Stimulated activated CD4-positive, alpha-beta T cell treated with anti-CD3 and anti-CD28 coated beads, Interleukin-4, amount 100 ng/mL, for 48 hours (primary cell): ENCODE measurements at regions not wholly inside any gene's neighbourhood (a gene's known extent, or its start where the extent isn't known, plus 50 kb on each side); places are given as distances from the start of the nearest gene placed in this dataset.
"Not testable (repeated sequence)": the region's sequence is repeated elsewhere in the genome, so short reads cannot be mapped to it uniquely, and the experiment has no call there.

Experiments used
- DNase-seq, 2 donors: peaks; one replicate each; pipeline ENCODE4 v3.0.0-alpha.2; 2020; ENCODE audit warnings: low read depth in 2 of 2

DNA sequence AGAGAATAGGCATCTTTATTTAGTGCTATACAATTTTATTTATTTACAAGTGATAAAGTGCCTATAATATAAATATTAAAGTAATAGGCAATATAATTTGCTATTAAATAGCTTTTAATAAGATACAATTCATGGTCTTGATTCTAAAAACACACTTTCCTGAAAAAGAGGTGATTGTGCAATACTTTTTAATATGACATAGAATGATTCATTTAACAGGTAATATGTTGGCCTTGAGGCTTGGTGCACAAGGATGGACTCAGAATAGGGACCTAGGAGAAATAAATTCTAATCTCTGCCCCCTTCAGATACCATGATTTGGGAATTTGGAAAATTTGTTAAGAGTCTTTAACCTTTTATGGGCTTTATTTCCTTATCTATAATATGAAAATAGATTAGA lies 149.9 kb upstream of the FUT9 start:
- no peak for DNase-seq

DNA sequence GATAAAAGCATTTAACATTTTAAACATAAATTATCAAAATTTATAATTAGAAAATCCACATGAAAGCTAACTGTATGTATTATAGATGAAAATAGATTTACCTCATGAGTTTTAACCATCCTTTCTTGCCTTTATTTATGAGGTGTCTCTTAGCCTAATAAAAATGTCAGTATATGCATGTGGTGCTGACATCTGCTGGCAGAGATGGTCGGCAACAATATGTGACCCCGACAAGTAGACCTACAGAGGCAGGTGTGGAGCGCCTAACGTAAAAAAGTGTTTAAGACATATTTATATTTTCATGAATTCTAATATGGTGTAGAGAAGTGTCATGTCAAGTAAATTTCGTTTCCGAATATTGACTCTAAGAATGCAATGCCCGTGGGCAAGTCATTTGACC lies 149.0 kb upstream of the FUT9 start:
- no peak for DNase-seq

DNA sequence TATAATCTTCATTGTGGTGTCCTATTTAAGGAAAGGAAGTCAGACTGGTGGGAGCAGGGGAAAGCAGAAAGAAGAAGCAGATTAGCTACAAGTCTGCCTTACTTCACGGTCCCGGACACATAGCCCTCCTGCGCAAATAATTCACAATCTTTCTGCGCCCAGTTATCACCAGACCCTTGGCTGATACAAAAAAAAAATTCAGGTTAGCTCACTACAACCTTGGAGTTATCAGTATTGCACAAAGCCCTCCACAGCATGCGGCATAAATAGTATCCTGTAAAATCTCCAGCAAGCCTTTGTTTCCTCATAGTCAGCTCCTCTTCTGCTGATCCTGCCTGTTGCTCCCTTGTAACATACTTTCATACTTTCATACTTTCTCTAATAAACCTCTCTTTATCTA lies 148.6 kb upstream of the FUT9 start:
- no peak for DNase-seq

DNA sequence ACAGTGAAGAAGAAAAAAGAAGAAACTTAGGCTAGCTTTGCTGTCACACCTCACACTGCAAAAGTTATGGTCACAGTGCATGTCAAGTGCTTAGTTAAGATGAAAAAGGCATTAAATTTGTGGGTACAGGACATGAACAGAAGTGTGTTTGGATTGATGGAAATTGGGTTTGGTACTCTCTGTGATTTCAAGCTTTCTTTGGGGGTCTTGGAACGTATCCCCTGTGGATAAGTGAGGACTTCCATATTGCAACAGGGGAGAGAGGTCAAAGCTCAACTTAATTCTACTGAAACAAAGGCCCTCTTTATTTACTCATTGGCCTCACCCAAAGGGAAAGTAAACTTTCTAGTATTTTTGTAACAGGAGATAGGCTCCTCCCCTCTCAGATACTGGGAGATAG lies 138.3 kb upstream of the FUT9 start:
- DNase-seq = no peak

DNA sequence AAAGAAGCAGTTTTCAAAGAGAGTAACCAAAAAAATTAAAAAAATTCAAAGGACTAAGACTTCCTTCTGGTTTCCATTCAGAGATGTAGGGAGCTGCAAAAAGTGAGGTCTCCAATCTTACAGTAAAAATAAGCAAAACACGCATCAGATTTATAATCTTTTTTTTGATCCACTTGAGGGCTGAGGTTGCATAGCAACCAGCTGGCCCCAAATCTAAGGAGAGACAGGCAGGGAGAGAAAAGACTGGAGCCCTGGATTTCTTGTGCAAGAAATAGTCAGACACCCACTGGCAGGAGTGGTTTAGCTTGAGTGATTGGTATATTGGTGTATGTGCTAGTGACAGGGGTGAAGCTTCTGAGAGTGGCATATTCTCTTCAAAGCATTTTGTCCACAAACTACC lies 135.9 kb upstream of the FUT9 start:
- no peak for DNase-seq

DNA sequence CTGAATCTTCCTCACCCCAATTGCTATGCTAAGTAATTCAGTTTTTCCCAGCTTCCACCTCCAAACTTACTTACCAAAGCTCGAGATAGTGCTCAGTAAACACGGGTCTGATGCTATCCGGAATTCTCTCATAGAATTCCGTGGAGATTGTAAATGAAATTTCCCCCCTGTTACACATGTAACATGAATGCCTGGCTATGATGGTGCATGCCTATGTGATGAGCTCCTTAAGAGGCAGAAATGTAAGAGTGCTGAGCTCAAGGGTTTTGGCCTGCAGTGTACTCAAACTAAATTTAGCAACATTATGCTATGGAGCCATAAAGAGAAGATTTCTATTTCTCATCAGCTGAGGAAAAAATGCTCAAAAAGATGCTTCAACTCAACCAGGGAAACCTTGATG lies 133.4 kb upstream of the FUT9 start:
- DNase-seq = no peak

DNA sequence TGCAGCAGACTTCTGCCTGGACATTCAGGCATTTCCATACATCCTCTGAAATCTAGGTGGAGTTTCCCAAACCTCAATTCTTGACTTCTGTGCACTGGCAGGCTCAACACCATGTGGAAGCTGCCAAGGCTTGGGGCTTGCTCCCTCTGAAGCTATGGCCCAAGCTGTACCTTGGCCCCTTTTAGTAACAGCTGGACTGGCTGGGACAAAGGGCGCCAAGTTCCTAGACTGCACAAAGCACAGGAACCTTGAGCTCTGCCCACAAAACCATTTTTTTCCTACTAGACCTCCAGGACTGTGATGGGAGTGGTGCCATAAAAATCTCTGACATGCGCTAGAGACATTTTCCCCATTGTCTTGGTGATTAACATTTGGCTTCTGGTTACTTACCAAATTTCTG lies 127.1 kb upstream of the FUT9 start:
- DNase-seq = not testable (repeated sequence)

DNA sequence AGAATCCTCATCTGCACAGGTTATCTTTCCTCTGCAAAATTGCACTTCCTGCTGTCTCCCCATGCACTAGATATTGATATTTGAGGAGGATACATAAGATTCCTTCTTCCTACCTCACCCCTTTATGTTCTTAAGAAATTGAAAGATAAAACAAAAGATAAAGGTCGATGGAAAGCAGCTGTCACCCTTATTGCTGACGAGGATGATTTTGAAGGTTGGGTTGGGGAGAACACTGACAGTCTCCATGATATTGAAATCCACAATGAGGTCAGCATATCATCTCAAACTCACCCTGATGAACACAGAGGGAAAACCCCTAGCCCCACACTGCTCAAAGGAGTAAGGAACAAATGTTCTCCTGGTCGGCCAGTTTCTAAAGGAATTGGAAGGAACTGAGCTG lies 110.6 kb upstream of the FUT9 start:
- DNase-seq = no peak

DNA sequence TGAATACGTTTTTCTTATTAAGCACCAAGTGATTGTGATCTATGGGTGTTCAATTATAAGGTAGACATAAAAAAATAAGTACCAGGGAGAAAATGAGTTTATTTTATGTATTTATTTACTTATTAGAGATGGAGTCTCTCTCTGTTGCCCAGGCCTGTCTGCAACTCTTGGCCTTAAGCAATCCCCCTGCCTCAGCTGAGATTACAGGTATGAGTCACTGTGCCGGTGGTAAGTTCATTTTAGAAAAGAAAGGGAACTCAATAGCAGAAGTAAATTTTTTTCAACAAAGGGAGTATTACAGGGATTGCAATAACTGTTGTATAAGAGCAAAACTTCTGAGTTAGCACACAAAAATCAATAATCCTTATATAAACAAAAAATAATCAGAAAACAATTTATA lies 98.7 kb upstream of the FUT9 start:
- no peak for DNase-seq

DNA sequence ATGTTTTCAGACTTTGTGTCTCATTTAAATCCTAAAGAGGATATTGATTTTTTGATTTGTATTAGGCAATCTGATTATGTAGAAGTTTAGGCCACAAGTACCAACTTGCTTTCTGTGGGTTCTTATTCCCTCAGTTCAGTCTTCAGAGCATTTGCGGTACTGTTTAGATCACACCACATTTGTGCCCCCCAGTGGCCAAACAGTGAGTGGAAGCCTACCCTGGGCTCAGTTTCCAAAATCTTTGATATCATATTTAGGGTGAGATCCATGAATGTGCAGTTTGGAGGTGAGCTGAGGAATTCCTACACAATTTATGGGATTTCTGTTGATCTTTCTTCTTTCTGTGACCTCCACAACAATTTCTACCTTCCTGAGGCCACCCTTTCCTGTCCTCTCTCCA lies 92.3 kb upstream of the FUT9 start:
- peak in 1 of 2 donors; percentile 0 for DNase-seq

DNA sequence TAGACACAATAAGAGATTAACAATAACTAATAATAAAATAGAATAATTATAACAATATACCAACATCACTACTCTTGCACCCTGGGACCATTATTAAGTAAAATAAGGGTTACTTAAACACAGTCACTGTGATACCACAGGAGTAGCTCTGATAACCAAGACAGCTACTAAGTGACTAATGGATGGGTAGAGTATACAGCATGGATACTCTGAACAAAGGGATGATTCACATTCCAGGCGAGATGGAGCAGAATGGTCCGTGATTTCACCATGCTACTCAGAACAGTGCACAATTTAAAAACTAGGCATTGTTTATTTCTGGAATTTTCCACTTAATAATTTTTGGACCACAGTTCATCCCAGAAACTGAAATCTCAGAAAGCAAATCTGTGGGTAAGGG lies 80.0 kb upstream of the FUT9 start:
- no peak for DNase-seq

DNA sequence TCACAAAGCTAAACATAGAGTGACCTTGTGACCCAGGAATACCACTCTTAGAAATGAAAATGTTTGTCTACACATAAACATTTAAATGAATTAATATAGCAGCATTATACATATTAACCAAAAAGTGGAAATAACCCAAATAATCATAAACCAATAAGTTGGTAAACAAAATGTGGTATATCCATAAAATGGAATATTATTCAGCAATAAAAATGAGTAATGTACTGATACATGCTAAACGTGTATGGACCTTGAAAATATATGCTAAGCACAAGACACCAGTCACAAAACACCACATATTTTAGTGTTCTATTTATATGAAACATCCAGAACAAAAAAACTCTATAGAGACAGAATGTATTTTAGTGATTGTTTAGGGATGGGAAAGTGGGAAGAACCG lies 68.9 kb upstream of the FUT9 start:
- no peak for DNase-seq

DNA sequence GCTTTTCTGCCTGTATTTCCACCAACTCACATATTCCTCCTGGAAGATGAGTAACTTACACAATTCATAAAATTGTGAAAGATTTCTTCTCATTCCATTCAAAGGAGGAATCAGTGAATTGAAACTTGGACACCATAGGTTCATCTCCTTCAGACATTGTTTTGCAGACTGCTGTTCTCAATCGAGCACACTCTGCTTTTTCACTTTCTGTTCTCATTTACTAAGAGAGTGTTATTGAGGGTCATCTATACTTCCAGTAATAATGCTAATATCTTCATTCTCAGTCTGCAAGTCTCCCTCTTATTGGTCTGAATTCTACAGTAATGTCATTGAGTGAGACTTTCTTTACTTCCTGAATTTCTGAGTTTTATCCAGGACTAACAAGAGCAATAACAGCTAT lies 67.5 kb upstream of the FUT9 start:
- no peak for DNase-seq

DNA sequence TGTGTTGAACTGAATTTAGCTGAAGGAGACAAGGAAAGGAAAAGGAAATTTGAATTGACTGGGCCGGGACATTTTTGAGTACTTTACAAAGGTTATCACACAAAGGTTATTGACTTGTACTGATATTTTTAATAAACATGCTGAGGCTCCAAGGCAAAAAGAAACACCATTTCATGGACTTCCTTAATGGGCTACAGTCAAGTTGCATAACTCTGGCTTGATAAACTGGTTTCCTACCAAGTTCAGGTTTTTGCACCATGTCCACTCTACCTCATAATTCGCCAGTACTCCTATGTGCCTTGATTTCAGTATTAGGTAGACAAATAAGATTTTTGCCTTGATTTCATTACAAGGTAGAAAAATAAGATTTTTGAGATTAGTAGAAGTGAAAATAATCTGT lies 65.8 kb upstream of the FUT9 start:
- DNase-seq = no peak

DNA sequence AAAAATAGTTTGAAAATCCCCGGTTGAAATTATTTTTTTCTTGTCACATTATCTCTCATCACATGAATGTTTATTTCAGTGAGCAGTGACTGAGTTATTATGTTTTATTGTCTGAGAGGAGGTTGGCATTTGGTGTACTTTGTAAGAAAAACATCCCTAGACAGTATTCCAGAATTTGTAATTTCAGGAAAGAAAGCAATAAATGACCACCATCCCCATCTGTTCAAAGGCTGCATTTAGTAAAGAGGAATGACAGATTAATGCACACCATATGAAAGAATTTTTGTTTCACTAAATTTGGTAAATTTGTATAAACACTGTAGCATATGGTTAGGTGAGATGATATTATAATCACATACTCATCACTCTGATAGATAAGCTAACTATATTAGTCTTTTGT lies 57.1 kb upstream of the FUT9 start:
- DNase-seq = no peak

DNA sequence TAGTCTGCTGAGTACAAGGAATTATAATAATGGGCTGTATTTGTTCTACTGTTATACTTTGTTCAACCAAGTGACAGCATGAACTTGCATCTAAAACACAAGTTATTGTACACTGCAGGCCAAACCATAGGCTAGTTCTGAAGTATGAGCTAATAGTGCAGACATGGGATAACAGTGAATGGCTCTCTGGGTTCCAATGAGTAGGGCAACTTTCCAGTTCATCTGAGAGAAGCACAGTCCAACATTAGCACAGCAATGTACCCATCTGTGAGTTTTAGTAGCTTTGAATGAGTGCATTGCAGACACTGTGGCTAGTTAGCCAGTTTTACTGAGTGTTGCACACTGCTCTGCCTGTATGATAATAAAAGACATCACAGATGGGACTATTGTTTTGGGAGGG lies 56.5 kb upstream of the FUT9 start:
- DNase-seq = no peak
